H9 (cell line): ENCODE measurements at regions not wholly inside any gene's neighbourhood (a gene's known extent, or its start where the extent isn't known, plus 50 kb on each side); places are given as distances from the start of the nearest gene placed in this dataset.

Experiments
- DNase-seq: peaks from one replicate; pipeline ENCODE4 v3.0.0-alpha.2; 2017
- H2AFZ ChIP-seq: one replicate; pipeline ENCODE4 v1.6.1; 2013; ENCODE audit warnings: mild to moderate bottlenecking, low read length, control low read depth, moderate library complexity
- H2AK5ac ChIP-seq: 2 replicates; pipeline ENCODE4 v1.6.1; 2013; ENCODE audit warnings: low read length, control low read depth, mixed read lengths; ENCODE audit not compliant: insufficient read length
- H2BK120ac ChIP-seq: one replicate; pipeline ENCODE4 v1.6.1; 2013; ENCODE audit warnings: low read depth, mild to moderate bottlenecking, low read length, control low read depth, inconsistent platforms; ENCODE audit not compliant: poor library complexity, severe bottlenecking
- H2BK12ac ChIP-seq: 2 replicates; pipeline ENCODE4 v1.6.1; 2013; ENCODE audit warnings: low read length, control low read depth, mixed read lengths, low read depth; ENCODE audit not compliant: insufficient read length
- H2BK15ac ChIP-seq: 2 replicates; pipeline ENCODE4 v1.6.1; 2013; ENCODE audit warnings: low read depth, low read length, control low read depth
- H2BK20ac ChIP-seq: one replicate; pipeline ENCODE4 v1.6.1; 2013; ENCODE audit warnings: low read depth, mild to moderate bottlenecking, low read length, control low read depth, inconsistent platforms; ENCODE audit not compliant: poor library complexity, severe bottlenecking
- H2BK5ac ChIP-seq: 2 replicates; pipeline ENCODE4 v1.6.1; 2013; ENCODE audit warnings: low read length, control low read depth, mixed read lengths; ENCODE audit not compliant: insufficient read length
- H3K14ac ChIP-seq: 2 replicates; pipeline ENCODE4 v1.6.1; 2013; ENCODE audit warnings: low read length, control low read depth; ENCODE audit not compliant: insufficient read depth
- H3K18ac ChIP-seq: 2 replicates; pipeline ENCODE4 v1.6.1; 2013; ENCODE audit warnings: low read depth, mild to moderate bottlenecking, mixed read lengths, low read length, control low read depth; ENCODE audit not compliant: insufficient read length
- H3K23ac ChIP-seq: 2 replicates; pipeline ENCODE4 v1.6.1; 2013; ENCODE audit warnings: low read length, control low read depth, mixed read lengths, low read depth; ENCODE audit not compliant: insufficient read length
- H3K23me2 ChIP-seq: 2 replicates; pipeline ENCODE4 v1.6.1; 2013; ENCODE audit warnings: low read depth, mild to moderate bottlenecking, mixed read lengths, low read length, control low read depth; ENCODE audit not compliant: insufficient read length, poor library complexity, severe bottlenecking
- H3K27ac ChIP-seq: 2 replicates; pipeline ENCODE4 v1.5.1; 2013; ENCODE audit warnings: low read length, control low read depth, mixed read lengths, low read depth; ENCODE audit not compliant: insufficient read length
- H3K27me3 ChIP-seq: 2 replicates; pipeline ENCODE4 v1.6.1; 2013; ENCODE audit warnings: low read length, control low read depth, inconsistent platforms; ENCODE audit not compliant: insufficient read depth
- H3K4ac ChIP-seq: 2 replicates; pipeline ENCODE4 v1.6.1; 2013; ENCODE audit warnings: low read depth, mild to moderate bottlenecking, control low read depth, inconsistent platforms, low read length, moderate library complexity
- H3K4me1 ChIP-seq: 2 replicates; pipeline ENCODE4 v1.6.1; 2013; ENCODE audit warnings: low read length, control low read depth, inconsistent platforms; ENCODE audit not compliant: insufficient read depth
- H3K4me2 ChIP-seq: 2 replicates; pipeline ENCODE4 v1.6.1; 2013; ENCODE audit warnings: low read length, control low read depth, mixed read lengths; ENCODE audit not compliant: insufficient read length, insufficient read depth
- H3K56ac ChIP-seq: 2 replicates; pipeline ENCODE4 v1.6.1; 2013; ENCODE audit warnings: low read depth, mild to moderate bottlenecking, mixed read lengths, low read length, control low read depth; ENCODE audit not compliant: insufficient read length
- H3K79me1 ChIP-seq: 2 replicates; pipeline ENCODE4 v1.6.1; 2013; ENCODE audit warnings: low read depth, mild to moderate bottlenecking, moderate library complexity, low read length, control low read depth, inconsistent platforms; ENCODE audit not compliant: insufficient read depth, poor library complexity, severe bottlenecking
- H3K79me2 ChIP-seq: 2 replicates; pipeline ENCODE4 v1.6.1; 2013; ENCODE audit warnings: low read length, control low read depth, inconsistent platforms; ENCODE audit not compliant: insufficient read depth
- H3K9ac ChIP-seq: 2 replicates; pipeline ENCODE4 v1.6.1; 2013; ENCODE audit warnings: low read length, control low read depth, mixed read lengths; ENCODE audit not compliant: insufficient read length; ENCODE audit errors: extremely low read depth
- H3K9me3 ChIP-seq: one replicate; pipeline ENCODE4 v1.6.1; 2013; ENCODE audit warnings: low read depth, low read length, inconsistent platforms; ENCODE audit not compliant: control insufficient read depth
- H3T11ph ChIP-seq: one replicate; pipeline ENCODE4 v1.6.1; 2013; ENCODE audit warnings: mild to moderate bottlenecking, low read length, control low read depth, inconsistent platforms
- H4K20me1 ChIP-seq: one replicate; pipeline ENCODE4 v1.6.1; 2013; ENCODE audit not compliant: control insufficient read depth, insufficient read length, insufficient read depth
- H4K5ac ChIP-seq: 2 replicates; pipeline ENCODE4 v1.6.1; 2013; ENCODE audit warnings: low read depth, mild to moderate bottlenecking, mixed read lengths, low read length, control low read depth; ENCODE audit not compliant: insufficient read length
- H4K8ac ChIP-seq: replicated peaks from 2 replicates; pipeline ENCODE4 v1.6.1; 2013; ENCODE audit warnings: low read length, control low read depth, mixed read lengths, low read depth; ENCODE audit not compliant: insufficient read length
- H4K91ac ChIP-seq: 2 replicates; pipeline ENCODE4 v1.6.1; 2013; ENCODE audit warnings: low read depth, mild to moderate bottlenecking, moderate library complexity, mixed read lengths, low read length, control low read depth; ENCODE audit not compliant: insufficient read length
- H3K27ac Mint-ChIP-seq, 3 experiments: 2 replicates in 2 of 3; 3 replicates in 1 of 3; pipeline ENCODE4 v1.8.0; 2020 to 2021; ENCODE audit warnings: mixed read lengths in 3 of 3, mild to moderate bottlenecking in 1 of 3, moderate library complexity in 1 of 3
- H3K27me3 Mint-ChIP-seq: 2 replicates; pipeline ENCODE4 v1.8.0; 2021; ENCODE audit warnings: low read depth, mild to moderate bottlenecking, moderate library complexity, mixed read lengths
- H3K36me3 Mint-ChIP-seq, 3 experiments: 2 replicates in 2 of 3; 3 replicates in 1 of 3; pipeline ENCODE4 v1.8.0; 2020 to 2021; ENCODE audit warnings: low read depth in 3 of 3, mixed read lengths in 3 of 3; ENCODE audit not compliant: insufficient read depth in 1 of 3
- H3K4me1 Mint-ChIP-seq, 2 experiments: 2 replicates each; pipeline ENCODE4 v1.8.0; 2020; ENCODE audit warnings: mixed read lengths in 2 of 2
- H3K4me3 Mint-ChIP-seq, 2 experiments: 2 replicates in 1 of 2; 3 replicates in 1 of 2; pipeline ENCODE4 v1.8.0; 2020 to 2021; ENCODE audit warnings: mild to moderate bottlenecking in 2 of 2, mixed read lengths in 2 of 2, moderate library complexity in 1 of 2
- H3K9me3 Mint-ChIP-seq, 2 experiments: 2 replicates in 1 of 2; 3 replicates in 1 of 2; pipeline ENCODE4 v1.8.0; 2020; ENCODE audit warnings: mild to moderate bottlenecking in 2 of 2, mixed read lengths in 2 of 2, moderate library complexity in 1 of 2
- WGBS: extraction: QIAGEN DNeasy Blood & Tissue Kit; methylation state at CpG from one replicate; pipeline ENCODE4 v1.1.7; 2013; ENCODE audit warnings: missing lambda C conversion rate, low lambda C conversion rate, mixed read lengths; ENCODE audit not compliant: insufficient read length; ENCODE audit errors: extremely low coverage; 5-methylcytosine and 5-hydroxymethylcytosine counted together
- TF ChIP-seq, protein P1 (sequence below): fragments of 200-600 bp; sonication (generic); conservative IDR thresholded peaks from 3 replicates; pipeline ENCODE4 v1.8.0; 2021; ENCODE audit warnings: antibody characterized with exemption, mild to moderate bottlenecking

DNA sequence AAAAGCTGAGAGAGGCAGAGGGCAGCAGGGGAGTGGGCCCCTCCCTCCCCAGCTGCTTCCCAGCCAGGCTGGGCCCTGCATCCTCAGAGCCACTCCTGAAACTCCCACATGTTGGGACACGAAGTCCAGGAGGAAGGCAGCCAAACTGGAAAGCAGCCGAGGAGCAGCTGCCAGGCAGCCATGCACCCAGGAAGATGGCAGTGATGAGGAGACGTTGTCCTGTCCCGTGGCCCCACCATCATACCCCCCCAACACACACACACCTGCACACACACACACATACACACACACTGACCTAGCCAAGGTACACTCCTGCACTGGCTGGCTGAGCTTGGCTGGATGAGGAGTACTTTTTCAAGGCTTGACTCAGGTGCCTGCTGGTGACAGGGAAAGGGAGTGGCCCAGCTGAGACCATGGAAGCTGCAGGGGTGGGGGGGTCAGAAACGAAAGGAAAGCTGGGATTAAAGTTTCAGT lies 106.0 kb downstream of the CYP26B1 start:
- WGBS: no CpG with 5 or more reads among the region's 5 CpGs
- no peak overlapping the region for H3K27ac ChIP-seq
- H3K4me1 Mint-ChIP-seq: peaks cover 0 to 3% of the 10 kb centered on the region in 2 experiments; a peak in 3 of 4 replicates
- H3K18ac ChIP-seq: no peak overlapping the region
- H3K9me3 ChIP-seq: no peaks in the 10 kb centered on the region
- no peak overlapping the region for H3T11ph ChIP-seq
- TF ChIP-seq, protein P1, sequence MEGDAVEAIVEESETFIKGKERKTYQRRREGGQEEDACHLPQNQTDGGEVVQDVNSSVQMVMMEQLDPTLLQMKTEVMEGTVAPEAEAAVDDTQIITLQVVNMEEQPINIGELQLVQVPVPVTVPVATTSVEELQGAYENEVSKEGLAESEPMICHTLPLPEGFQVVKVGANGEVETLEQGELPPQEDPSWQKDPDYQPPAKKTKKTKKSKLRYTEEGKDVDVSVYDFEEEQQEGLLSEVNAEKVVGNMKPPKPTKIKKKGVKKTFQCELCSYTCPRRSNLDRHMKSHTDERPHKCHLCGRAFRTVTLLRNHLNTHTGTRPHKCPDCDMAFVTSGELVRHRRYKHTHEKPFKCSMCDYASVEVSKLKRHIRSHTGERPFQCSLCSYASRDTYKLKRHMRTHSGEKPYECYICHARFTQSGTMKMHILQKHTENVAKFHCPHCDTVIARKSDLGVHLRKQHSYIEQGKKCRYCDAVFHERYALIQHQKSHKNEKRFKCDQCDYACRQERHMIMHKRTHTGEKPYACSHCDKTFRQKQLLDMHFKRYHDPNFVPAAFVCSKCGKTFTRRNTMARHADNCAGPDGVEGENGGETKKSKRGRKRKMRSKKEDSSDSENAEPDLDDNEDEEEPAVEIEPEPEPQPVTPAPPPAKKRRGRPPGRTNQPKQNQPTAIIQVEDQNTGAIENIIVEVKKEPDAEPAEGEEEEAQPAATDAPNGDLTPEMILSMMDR: no peak
- no peak overlapping the region for H3K4me2 ChIP-seq
- no peak overlapping the region for H3K4ac ChIP-seq
- no peaks in the 10 kb centered on the region for H3K23me2 ChIP-seq
- H2AK5ac ChIP-seq: no peak overlapping the region
- H4K5ac ChIP-seq: no peak overlapping the region
- no peak overlapping the region for H3K14ac ChIP-seq
- no peak overlapping the region for H2AFZ ChIP-seq
- H3K27ac Mint-ChIP-seq: no peak overlapping the region
- H2BK5ac ChIP-seq: no peak overlapping the region
- no peak overlapping the region for H3K9ac ChIP-seq
- H3K23ac ChIP-seq: no peak overlapping the region
- peaks cover 3 to 6% of the 10 kb centered on the region in 2 experiments; a peak in 4 of 5 replicates for H3K9me3 Mint-ChIP-seq
- no peaks in the 10 kb centered on the region for H3K4me1 ChIP-seq
- no peaks in the 10 kb centered on the region for H4K20me1 ChIP-seq
- no peak for DNase-seq
- no peak overlapping the region for H4K91ac ChIP-seq
- peaks cover 0 to 4% (median 1%) of the 10 kb centered on the region in 3 experiments; a peak in 4 of 7 replicates for H3K36me3 Mint-ChIP-seq
- H3K27me3 Mint-ChIP-seq: peaks cover 2% of the 10 kb centered on the region
- no peak overlapping the region for H3K56ac ChIP-seq
- H3K79me2 ChIP-seq: no peaks in the 10 kb centered on the region
- H2BK20ac ChIP-seq: no peak overlapping the region
- H4K8ac ChIP-seq: no peak overlapping the region
- no peak overlapping the region for H3K4me3 Mint-ChIP-seq
- H3K27me3 ChIP-seq: no peaks in the 10 kb centered on the region
- H2BK120ac ChIP-seq: no peak overlapping the region
- H2BK15ac ChIP-seq: no peak overlapping the region
- no peak overlapping the region for H2BK12ac ChIP-seq
- H3K79me1 ChIP-seq: no peaks in the 10 kb centered on the region
